GM19023 (cell line): ENCODE measurements at regions not wholly inside any gene's neighbourhood (a gene's known extent, or its start where the extent isn't known, plus 50 kb on each side); places are given as distances from the start of the nearest gene placed in this dataset.
"Not testable (repeated sequence)": the region's sequence is repeated elsewhere in the genome, so short reads cannot be mapped to it uniquely, and the experiment has no call there.

ENCODE experiments used
- ATAC-seq: cut with Tn5 transposase; IDR thresholded peaks from one replicate; pipeline ENCODE4 v1.9.1; 2021; ENCODE audit warnings: mild to moderate bottlenecking, moderate library complexity; ENCODE audit not compliant: unreplicated experiment

DNA sequence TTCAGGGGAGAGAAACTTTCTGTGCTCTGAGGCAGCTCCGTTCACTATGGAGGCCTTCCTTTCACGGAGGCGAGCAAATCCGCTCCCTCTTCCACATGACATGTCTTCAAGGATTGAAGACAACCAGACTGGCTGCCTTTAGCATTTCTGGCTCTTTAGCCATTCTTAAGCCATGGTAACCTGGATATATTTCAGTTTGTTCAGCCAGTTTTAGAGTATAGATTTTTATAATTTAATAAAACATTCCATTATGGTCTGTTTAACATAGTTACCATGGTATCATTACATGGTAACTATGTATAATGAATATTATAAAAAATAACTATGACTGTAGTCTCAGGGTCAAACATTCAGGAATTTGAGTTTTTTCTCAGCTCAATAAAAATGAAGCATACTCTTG lies 54.2 kb upstream of the NFIA start:
- no peak for ATAC-seq

DNA sequence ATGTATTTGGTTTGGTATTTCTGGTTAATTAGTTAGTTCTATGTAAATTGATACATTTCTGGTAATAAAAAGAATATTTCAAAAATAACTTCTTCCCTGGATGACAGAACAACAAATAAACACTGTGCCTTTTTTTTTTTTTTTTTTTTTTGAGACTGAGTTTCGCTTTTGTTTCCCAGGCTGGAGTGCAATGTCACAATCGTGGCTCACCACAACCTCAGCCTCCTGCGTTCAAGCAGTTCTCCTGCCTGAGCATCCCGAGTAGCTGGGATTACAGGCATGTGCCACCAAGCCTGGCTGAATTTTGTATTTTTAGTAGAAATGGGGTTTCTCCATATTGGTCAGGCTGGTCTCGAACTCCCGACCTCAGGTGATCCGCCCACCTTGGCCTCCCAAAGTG lies 64.3 kb upstream of the NFIA start:
- not testable (repeated sequence) for ATAC-seq

DNA sequence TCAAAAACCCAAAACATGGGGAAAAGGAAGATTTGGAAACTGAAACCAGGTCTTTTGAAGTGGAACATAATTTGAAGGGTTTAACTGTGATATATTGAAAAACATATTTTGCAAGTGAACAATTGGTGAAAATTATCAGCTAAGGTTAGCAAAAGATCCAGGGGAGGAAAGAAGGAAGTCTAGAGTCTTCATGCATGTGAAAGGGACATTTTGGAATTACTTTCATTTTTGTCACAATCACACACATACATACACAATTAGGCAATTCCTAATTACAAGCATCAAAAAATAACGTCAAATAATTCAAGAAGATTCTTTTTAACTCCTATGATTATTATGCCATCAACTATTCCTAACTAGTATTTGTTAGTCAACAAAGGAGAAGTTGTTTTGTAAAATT lies 64.7 kb upstream of the NFIA start:
- ATAC-seq, result no peak

DNA sequence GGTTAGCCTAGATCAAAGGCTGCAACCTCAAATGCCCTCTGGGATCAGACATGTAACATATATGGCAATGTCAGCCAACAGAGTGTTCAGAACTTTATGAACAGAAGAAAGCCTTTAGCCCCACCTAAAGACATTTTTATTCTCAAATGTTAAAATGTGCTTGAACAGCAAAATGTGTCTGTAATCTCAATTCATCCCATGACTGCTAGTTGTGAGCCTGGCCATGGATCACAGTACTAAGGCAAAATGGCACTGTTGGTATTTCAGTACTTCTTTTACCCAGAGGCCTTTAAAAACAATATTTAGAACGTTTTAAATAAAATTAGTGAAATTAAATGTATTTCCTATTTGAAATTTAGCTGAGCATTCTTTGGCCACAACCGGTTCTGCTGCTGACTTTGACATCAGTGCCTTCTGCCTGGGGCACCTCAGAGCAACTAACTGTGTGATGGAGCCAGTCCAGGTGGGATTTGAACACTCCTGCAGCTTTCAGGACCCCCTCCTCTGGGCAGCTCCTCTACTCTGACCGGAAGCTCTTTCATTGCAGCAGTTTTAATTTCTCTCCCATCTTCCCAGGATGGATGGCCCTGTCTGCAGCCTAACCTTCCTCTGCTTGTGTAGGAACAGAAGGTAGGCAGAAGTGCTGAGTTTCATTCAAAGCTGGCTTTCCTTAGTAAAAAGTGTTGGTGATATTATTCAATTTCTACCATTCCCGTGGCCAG lies 68.3 kb upstream of the NFIA start:
- ATAC-seq, result no peak

DNA sequence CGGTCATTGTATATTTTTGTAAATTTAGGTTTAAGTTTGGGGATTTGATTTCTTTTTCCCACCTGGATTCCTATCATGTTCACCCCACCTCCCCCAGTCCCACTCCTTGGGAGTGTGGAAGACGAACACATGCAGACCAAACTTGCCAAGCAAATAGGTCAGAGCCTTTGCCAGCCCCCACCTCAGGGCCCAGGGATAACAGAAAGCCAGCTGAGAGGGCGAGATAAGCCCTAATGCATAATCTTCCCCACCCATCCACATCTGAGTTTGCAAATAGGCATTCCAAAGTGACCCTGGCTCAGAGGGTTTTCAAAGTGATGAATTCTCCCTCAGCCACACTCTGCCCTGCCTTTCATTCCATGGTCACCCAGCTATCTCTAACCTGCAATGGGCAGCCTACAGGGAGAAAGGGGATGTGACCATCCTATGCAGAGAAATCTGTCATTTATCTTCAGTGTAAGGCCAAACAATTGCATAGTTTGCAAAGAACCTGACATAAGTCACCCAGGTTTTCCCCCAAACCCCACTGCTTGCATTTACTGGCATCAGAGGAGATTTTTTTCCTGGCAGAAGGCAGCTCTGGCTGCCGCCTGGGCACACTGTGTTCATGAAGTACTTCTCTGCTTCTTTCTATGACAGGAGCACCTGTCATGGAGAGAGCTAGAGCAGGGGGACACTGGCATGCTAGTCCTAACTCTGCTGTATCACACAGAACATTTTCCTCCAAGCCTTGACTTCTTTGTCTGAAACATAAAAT lies 69.0 kb upstream of the NFIA start:
- no peak for ATAC-seq

DNA sequence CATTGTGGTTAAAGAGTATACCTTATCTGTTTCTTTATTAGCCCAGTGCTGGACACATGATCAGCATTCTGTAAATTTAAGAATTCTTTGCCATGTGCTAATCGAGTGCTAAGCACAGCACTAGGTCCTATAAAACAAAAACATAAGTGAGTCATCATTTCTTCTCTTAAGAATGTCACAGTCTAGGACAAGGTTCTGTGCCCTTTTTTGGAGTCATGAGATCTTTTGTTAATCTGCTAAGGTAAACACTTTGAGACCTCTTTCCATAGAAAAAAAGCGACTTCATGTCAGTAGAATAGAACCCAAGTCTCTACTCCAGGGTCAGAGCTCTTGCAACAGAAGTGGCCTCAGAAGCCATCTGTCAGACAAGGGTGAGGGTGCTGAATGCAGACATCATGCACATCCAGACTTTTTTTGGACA lies 70.0 kb upstream of the NFIA start:
- no peak for ATAC-seq

DNA sequence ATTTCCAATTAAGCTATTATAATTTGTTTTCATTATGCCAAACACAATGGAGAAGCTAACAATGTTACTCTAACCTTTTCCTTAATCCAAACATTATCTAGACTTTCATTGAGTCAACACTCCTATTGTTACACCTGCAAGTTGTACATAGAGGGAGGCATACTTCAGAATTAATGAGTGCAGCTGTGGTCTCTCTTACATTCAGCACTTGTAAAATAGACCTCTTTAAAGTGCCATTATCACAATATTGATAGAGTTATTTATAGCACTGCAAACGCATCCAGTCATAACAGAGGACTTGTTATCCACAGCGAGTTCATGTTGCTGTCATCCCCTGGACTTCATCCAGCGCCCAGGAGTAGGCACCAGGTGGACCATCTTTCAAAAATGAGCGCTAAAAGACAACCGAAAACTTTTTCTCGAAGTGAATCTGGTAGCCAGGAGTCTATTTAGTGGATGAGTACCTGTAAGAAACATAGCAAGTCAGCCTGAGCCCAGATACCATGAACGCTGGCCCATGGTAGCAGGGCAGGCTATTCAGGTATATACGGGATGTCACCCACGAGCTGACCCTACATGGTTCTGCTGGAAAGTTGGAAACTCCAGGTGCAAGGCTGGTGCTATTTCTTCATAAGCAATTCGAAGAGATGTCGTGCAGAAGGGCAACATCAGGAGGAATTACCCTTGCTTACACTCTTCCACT lies 70.6 kb upstream of the NFIA start:
- no peak for ATAC-seq

DNA sequence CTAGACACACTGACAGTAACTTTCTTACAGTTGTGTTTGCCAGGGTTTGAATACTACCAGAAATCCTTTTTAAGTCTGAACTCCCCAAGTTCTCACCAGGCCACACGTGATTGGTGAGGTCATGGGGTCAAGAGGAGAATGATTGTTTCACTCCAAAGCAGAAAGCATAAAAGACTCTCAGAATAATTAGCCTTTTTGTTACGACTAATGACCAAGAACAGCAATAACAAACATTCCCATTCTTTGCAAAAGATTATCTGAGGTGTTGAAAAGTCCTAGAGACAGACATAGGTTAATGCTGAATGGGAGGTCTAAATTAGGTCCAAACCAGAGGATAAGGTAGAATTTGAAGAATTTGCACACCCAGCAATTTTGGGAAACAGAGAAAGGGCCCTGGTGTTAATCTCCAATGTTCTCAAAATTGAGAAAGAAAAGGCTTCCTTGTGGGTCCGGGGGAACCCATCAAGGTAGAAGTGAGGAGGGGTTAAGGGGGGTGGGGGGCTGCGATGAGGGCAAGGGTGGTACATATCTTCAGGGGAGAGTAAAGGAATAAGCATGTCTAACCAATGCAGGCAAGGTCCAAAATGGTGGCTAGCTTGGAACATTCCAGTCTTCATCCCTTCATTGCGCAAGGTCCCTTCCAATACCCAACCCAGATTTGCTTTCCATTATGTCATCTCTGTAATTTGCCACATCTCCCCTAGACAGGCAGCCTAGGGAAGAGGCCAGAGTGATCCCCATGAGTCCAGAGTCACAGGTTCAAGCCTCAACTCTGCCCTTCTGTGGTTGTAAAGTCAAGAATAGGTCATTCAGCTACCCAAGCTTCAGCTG lies 74.6 kb upstream of the NFIA start:
- no peak for ATAC-seq

DNA sequence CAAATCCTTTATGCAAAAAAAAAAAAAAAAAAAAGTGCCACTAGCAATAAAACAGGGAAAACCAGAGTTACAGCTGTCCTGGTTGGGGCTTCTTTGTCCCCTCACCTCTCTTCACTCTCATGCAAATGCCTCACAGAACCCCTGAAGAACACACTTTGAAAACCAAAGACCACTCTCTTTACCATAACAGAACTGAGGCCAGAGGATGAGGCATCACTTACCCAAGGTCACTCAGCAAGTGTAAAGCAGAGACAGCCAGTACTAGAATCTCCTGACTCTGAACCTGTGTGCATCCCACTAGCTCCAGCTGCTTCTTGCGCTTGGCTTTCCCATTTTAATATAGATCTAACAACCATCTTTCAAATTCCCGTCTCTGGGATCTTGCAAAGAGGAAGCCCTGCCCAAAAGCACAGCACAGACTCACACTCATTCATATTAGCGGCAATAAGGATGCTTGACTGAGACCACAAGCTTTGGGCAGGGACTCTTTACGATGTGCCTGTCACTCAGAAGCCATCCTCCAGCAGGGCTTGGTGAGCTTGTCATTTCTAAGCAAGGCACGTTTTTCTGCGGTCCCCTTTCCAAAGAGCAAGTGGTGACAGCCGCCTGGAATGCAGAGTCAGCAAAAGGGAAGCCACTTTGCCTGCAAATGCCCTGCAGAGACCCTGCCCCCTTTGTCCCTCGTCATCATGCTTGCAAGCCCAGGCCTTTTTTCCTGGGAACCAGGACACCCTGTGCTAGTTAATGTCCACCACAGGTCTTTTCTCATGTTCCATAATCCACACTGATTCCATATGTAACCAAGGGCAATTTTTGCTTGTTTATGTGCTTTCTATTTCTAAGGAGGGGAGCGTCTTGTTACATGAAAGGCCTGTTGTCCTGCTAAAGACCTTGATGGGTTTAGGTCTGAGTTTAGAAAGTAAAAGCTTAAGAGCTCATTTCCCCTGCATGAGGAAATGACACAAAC lies 76.5 kb upstream of the NFIA start:
- no peak for ATAC-seq

DNA sequence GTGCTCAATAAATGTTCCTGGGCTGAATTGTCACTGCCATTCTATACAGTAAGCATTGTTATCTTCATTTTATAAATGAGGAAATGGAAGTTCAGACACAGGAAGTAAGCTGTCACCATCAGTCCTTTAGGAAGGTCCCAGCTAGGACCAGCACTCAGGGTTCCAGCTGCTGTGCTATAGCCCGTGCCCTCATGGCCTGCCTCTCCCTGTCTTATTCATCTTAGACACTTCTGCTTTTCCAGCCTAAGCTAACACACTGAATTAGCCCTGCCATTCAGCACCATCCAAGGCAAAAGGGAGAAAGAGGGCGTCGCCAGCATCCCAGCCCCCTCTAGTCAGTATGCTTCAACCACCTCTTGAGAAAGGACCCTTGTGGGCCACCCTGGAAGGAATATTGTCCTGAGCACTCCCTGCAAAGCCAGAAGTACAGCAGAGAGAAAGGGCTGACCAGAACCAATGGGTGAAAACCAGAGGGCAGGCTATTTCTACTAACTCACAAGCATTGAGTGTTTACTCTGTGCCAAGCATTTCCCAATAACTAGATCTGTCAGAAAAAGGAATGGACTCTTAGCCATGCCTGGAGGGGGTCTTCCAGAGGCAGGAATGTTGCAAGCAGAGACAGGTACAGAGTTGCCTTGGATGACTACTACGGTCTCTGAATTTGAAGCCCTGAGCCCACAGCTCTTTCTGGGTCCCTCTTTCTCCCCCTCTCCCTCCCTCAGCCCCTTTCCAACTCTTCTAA lies 77.9 kb upstream of the NFIA start:
- ATAC-seq, result no peak

DNA sequence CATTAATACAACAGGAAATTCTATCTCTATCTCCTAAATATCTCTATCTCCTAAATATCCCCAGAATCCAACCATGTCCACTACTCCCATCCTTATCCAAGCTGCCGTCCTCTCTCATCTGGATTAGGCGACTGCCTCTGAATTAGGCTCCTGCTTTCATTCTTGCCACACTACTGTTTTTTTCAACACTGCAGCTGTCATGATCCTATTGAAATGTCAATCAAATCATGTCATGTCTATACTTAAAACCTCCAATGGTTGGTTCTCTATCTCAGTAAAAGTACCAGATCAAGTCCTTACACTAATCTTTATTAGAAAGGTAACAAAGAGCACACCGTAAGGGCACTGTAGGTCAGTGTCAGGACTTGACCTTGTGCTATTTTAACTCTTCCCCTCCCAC lies 82.0 kb upstream of the NFIA start:
- ATAC-seq, result no peak

DNA sequence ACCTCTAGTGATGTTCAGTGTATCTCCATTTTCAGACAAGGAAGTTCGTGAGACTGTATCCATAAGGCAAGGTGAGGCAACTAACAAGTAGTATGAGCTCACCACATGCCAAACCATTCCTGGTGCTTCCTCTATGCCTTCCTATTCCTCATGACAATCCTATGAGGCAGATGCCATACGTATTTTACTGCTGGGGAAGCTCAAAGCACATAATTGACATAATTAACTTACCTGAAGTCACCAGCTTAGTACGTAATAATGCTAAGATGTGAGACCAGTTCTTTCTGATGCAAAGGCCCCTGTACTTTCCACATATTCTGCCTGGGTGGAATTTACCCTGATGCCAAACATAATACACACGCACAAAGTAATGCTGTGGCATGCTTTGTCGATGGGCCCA lies 83.6 kb upstream of the NFIA start:
- ATAC-seq, result no peak

DNA sequence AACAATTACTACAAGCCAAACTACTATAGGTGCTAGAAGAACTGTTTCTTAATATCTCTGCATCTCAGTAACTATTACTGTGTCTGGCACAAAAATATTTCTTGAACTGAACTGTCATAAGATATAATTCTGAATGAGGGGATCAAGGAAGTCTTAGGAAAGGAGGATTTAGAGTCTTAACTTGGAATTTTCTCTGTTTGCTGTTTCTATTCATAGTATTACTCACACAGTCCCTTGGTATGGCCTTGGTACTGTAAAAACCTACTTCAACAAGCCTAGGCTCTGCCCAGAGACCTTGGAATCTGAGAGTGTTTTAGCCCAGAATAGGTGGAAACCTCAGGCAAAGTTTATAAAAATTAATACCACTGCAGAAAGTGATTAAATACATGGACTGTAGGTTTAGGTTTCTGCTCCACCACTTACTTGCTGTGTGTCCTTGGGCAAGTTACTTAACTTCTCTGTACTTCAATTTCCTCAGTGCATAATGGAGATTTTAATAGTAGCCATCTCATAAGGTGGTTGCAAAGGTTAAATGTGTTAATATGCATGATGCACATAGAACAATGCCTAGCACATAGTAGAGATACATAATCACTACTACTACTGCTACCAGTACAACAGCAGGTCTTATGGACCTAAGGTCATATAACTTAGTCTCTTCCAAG lies 87.4 kb upstream of the NFIA start:
- no peak for ATAC-seq

DNA sequence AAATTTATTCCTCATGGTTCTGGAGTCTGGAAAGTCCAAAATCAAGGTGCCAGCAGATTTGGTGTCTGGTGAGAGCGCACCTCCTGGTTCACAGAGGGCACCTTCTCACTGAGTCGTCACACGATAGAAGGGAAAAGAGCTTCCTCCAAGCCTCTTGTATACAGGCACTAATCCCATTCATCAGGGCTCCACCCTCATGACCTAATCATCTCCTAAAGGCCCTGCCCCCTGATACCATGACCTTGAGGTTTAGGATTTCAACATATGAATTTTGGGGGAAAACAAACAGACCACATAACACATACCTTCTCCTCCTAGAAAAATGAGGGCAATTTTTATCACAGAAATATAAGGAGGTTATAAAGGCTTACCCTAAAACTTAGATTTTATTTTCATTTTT lies 88.0 kb upstream of the NFIA start:
- no peak for ATAC-seq

DNA sequence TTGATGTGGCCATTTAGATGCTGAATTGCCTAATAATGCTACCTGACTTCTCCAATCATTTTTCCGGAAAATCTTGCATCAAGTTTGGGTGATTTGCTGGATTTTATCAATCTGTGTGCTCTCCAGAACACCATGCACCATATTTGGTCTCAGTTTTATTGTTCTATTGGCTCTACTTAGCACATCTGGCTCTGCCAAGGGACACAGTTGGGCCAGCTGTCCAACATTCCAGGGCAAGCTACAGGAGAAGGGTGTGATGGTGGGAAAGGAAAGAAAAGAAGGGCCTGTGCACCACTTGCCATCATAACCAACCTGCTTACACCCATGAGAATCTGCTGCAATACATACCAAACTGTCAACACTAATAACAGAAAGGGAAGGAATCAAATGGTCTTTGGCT lies 90.2 kb upstream of the NFIA start:
- no peak for ATAC-seq

DNA sequence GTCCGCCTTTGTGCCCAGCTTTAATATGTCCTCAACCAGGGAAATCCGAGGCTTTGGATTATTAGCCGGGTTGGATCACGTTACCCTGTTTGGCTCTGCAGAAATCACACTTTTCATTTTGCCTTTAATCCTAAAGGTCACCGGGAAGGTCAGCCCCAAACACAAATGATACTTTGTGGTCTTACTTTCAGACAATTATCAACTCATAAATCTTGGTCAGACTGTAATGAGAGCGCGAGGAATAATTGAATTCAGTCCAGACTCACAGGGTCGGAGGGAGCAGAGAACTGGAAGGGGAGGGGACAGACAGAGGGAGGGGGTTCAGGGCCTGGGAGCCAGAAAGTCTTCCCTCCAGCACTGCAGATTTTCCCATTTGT lies 91.7 kb upstream of the NFIA start:
- ATAC-seq, result no peak

DNA sequence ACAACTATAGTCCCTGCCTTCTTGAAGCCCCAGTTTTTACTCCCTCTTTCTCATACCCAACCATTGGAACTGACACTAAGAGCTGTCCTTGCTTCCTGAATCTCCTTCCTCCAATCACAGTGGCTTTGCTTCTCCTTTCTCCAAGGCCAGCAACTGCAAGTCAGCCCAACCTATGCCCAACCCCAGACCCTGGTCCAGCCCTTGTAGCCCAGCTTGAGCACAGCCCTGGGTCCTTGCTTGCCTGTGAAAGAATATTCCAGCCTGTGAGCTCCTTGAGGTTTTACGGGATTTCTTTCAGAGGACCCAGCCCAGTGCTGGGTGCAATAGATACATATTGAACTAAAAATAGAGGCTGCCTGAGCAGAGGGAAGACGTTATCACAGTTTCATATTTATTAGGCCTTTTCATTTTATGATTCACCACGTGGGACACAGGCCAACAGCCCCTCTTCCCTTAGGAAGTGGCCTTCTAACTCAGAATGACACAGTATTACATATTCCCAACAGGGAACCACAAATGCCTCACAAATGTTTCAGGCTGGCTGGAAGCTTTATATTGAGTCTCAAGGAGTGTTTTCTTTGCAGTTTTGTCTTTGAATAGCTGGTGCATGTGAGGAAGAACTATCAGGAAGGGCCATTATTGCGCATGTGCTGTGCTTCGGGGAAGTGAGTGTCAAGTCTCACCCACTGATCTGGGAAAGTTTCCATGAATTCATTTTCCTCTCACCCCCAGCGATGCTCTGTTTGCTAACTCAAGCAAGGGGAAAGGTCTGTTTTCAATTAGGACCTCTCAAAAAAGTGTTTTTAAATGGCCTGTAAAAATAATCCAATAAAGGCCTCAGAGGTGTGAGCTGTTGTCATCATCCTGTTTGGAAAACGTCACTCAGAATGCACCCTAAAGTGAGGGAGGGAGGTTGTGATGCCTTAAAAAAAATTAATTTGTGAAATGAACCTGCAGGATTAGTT lies 92.3 kb upstream of the NFIA start:
- no peak for ATAC-seq

DNA sequence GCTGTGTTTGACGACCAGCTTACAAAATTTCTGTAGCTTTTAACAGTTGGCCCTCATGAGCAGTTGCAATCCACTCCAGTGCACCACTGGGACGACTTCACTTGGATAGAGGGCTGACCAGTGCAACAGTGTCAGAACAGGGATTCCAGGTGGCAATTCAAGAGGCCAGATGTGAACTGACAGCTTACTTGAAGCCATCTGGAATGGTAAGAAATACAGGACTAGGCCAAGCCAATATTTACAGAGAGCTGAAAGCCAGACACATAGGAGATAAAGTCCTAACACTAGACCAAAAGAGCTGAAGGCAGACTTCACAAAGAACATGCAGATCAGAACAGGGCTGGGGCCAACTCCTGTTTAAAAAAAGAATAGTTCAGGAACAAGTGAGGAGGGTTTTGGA lies 93.5 kb upstream of the NFIA start:
- ATAC-seq, result no peak
